ENCODE measurements at regions not wholly inside any gene's neighbourhood (a gene's known extent, or its start where the extent isn't known, plus 50 kb on each side); places are given as distances from the start of the nearest gene placed in this dataset.

- TF ChIP-seq EZH2 (IDR thresholded peaks at IDR 0.05; ENCODE audit: low read length, missing control alignments) (no peak), CTCF (conservative IDR thresholded peaks at IDR 0.05 in 1 of 2, IDR thresholded peaks at IDR 0.05 in 1 of 2; ENCODE audit: low read depth in 1 of 2, low read length in 2 of 2) (peak; percentile 37 to 66)
Measured at GRCh38 chr18:49728542-49728941, 84.8 kb downstream of the ACAA2 start.
